GM19395 (cell line): ENCODE measurements at regions not wholly inside any gene's neighbourhood (a gene's known extent, or its start where the extent isn't known, plus 50 kb on each side); places are given as distances from the start of the nearest gene placed in this dataset.
A peak's percentile ranks its signal among the peaks of the same experiment; 100 is the strongest.

ENCODE experiments used
- ATAC-seq: cut with Tn5 transposase; IDR thresholded peaks from one replicate; pipeline ENCODE4 v1.9.1; 2021; ENCODE audit warnings: mild to moderate bottlenecking, moderate library complexity; ENCODE audit not compliant: unreplicated experiment

GRCh38 chr6:21420146-21420878 lies 173.2 kb upstream of the SOX4 start:
- ATAC-seq = no peak

GRCh38 chr6:21420926-21421325 lies 172.6 kb upstream of the SOX4 start:
- no peak for ATAC-seq

- no peak for ATAC-seq
Observed at GRCh38 chr6:21423106-21423854, 170.3 kb upstream of the SOX4 start.

GRCh38 chr6:21426841-21427490 lies 166.6 kb upstream of the SOX4 start:
- no peak for ATAC-seq

- ATAC-seq = no peak
Observed at GRCh38 chr6:21429291-21429690, 164.3 kb upstream of the SOX4 start.

- ATAC-seq = no peak
Observed at GRCh38 chr6:21431526-21431925, 162.0 kb upstream of the SOX4 start.

- ATAC-seq = no peak
Observed at GRCh38 chr6:21436625-21437024, 156.9 kb upstream of the SOX4 start.

GRCh38 chr6:21437581-21437980 lies 156.0 kb upstream of the SOX4 start:
- ATAC-seq = no peak

GRCh38 chr6:21438237-21438985 lies 155.1 kb upstream of the SOX4 start:
- ATAC-seq = peak; percentile 97

- peak; percentile 68 for ATAC-seq
Observed at GRCh38 chr6:21438986-21439352, 154.6 kb upstream of the SOX4 start.

- no peak for ATAC-seq
Observed at GRCh38 chr6:21441386-21441785, 152.2 kb upstream of the SOX4 start.

- ATAC-seq = no peak
Observed at GRCh38 chr6:21442874-21443273, 150.7 kb upstream of the SOX4 start.

GRCh38 chr6:21444711-21445260 lies 148.8 kb upstream of the SOX4 start:
- ATAC-seq = no peak

GRCh38 chr6:21447987-21448386 lies 145.6 kb upstream of the SOX4 start:
- ATAC-seq = no peak

- no peak for ATAC-seq
Observed at GRCh38 chr6:21448485-21449109, 145.0 kb upstream of the SOX4 start.

GRCh38 chr6:21450149-21450548 lies 143.4 kb upstream of the SOX4 start:
- no peak for ATAC-seq

- ATAC-seq = no peak
Observed at GRCh38 chr6:21450628-21451027, 142.9 kb upstream of the SOX4 start.

GRCh38 chr6:21451546-21452013 lies 142.0 kb upstream of the SOX4 start:
- no peak for ATAC-seq

GRCh38 chr6:21454262-21454661 lies 139.3 kb upstream of the SOX4 start:
- no peak for ATAC-seq

GRCh38 chr6:21455071-21455470 lies 138.5 kb upstream of the SOX4 start:
- ATAC-seq = no peak
